Right lobe of liver (tissue), 4 donors: ENCODE measurements at regions not wholly inside any gene's neighbourhood (a gene's known extent, or its start where the extent isn't known, plus 50 kb on each side); places are given as distances from the start of the nearest gene placed in this dataset.

ENCODE experiments used
- CTCF ChIP-seq, 4 donors: fragments of 200-600 bp in 3 of 4; fragments of 450-650 bp in 1 of 4; IDR thresholded peaks; one replicate each; pipeline versions ENCODE4 v1.5.1 to v1.8.0; 2016 to 2022; ENCODE audit warnings: antibody characterized with exemption in 4 of 4, mild to moderate bottlenecking in 2 of 4
- POLR2A ChIP-seq: fragments of 450-650 bp; IDR thresholded peaks from one replicate; pipeline ENCODE4 v1.6.1; 2017; ENCODE audit warnings: antibody characterized with exemption, mild to moderate bottlenecking
- donor health status: DM: no; HTN: no; CAD: no.
- donor health status: DM: no; HTN: no; CAD: no.
- donor health status: DM: no; HTN: yes; CAD: no.

GRCh38 chr2:39528701-39529100 lies 91.6 kb upstream of the MAP4K3 start:
- TF ChIP-seq POLR2A (no peak), CTCF (IDR thresholded peaks at IDR 0.05) (no peak)
